G401 (cell line): ENCODE measurements at regions not wholly inside any gene's neighbourhood (a gene's known extent, or its start where the extent isn't known, plus 50 kb on each side); places are given as distances from the start of the nearest gene placed in this dataset.
"Not testable (repeated sequence)": the region's sequence is repeated elsewhere in the genome, so short reads cannot be mapped to it uniquely, and the experiment has no call there.

ENCODE experiments used
- DNase-seq: peaks from one replicate; pipeline ENCODE4 v3.0.0-alpha.2; 2015; ENCODE audit warnings: low spot score
- in situ Hi-C: cut with HindIII; loops from 2 replicates; pipeline ENCODE4 v1.10.0; 2016; ENCODE audit warnings: low sequenced_read_pairs, mixed read lengths

DNA sequence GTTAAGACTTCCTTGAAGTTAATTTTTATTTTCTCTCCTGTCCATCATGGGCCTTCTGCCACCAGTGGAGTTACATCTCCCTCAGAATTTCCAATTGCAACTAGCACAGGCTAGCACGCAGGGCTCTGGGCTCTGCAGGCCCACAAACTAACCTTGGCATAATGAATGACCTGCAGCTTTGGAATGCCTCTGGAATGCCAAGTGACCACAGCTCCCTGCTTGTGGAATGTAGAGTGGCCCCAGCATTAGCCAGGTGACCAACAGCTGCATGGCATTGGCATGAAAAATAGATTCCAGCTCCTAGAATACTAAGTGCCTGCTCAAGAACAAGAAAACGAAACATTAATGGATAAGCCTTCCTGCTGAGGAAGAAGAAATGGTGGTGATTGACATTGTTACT is 726.1 kb downstream of the BRINP1 start:
- no peak for DNase-seq
- in situ Hi-C loops: no loop called here

DNA sequence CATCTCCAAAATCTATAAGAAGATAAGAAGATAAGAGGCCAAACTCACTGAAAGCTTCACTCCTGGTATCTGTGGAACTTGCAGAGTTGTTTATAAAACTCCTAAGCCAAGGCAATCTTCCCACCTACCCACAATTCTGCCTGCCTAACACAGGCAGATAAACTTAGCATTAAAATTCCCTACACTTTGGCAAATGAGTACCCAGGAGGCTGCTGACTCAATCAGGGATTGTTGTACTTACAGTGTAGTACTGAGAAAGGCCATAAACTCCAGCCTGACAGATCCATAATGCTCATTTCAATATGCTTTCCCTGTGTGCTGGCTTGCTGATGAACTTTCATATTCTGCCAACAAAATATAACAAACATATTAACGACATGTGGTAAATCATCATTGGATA is 725.2 kb downstream of the BRINP1 start:
- no peak for DNase-seq
- in situ Hi-C loops: no loop called here

DNA sequence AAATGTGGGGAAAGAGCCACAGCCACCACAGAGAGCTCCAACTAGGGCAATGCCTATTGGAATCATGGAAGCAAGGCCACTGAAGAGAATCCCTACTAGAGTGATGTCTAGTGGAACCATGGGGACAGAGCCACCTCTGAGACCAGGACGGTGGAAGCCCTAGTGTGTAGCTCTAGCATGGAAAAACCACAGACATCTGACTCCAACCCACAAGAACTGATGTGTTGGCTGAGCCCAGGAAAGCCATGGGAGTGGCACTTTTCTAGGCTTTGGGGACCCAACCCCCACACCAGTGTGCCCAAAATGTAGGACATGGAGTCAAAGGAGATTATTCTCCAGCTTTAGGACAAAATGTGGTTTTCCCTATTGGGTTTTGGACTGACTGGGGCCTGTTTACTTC is 721.9 kb downstream of the BRINP1 start:
- in situ Hi-C loops: no loop called here
- no peak for DNase-seq

DNA sequence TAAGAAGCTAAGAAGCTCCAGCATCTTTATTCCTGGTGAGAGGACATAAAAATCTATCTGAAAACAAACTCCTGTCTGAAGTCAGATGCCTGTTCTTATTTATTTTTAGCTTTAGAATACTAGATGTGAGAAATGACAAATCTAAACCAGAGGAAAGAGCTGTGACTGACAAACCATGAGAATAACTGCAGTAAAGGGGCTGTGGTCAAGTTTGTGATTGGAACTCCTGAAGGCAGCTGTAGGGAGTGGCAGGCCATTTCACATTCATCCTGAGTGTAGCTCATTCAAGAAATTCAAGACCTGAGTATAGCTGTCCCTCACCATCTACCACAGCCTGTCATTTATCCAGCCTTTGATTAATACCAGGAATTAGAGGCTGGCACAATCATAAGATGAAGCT is 718.8 kb downstream of the BRINP1 start:
- in situ Hi-C loops: no loop called here

DNA sequence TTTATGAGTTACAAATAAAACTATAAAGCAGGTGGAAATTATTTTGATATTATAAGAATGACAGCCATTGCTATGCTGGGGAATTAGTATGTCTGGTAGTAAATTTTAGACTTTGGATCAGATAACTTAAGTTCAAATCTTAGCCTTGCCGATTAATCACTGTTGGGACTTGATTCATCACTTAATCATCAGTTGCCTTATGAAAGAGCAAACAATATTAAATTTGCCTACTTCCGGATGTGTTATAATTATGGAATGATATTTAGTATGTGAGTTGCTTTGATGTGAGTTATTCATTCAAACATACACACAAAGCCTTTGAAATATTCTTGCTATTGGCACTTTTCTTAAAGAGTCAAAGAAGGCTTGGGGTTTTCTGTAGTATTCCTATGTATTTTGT is 717.7 kb downstream of the BRINP1 start:
- no peak for DNase-seq
- in situ Hi-C loops: no loop called here

More for the DNA sequence above, 718.8 kb downstream of the BRINP1 start:
- DNase-seq: no peak

DNA sequence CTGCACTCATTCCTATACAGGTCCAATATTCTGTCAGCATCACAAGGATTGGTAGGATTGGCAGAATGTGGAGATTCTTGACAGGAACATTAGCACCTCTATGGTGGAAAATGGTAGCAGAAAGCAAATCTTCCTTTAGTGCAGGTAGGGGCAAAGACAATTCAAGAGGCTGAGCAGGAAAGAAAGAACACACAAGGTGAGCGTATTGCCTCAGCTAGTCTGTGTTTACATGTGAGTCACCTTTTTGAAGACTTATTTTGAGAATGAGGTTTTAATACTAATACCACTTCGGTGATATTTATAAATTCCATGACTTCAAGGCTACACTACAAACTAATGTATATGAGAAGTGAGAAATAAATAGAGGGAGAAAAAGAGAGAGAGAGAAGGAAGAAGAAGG is 717.0 kb downstream of the BRINP1 start:
- in situ Hi-C loops: no loop called here
- no peak for DNase-seq

DNA sequence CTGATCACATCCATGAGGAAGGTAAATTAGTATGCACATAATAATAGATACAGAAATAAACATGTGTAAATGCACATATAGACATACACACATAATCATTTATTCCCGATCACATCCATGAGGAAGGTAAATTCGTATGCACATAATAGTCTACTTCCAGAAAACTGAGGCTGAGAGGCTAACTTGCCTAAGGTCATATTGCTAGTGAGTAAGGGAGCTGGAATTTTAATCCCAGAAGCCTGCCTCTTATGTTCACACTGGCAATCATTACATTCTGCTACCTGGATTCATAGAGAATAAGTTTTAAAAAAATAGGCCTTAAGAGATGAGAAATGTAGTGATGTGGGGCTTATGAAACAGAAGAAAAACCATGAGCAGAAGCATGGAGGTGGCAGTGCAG is 716.3 kb downstream of the BRINP1 start:
- DNase-seq: no peak
- in situ Hi-C loops: no loop called here

DNA sequence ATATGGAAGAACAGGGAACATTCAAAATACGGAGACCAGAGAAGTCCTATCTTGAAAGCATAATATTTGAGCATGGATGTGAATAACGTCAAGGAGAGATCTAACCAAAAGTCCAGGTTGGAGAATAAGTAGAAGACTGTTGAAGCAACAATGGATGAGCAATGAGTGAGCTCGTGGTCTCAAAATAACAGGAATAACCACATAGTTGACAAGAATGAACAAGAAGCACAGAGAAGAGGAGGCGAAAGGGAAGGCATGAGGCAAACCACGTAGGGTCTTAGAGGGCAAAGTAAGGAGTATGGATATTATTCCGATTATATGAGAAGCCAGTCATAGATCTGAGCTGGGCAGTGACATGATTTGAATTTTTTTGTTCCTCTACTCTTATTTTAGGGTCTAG is 710.2 kb downstream of the BRINP1 start:
- in situ Hi-C loops: no loop called here
- DNase-seq: no peak

DNA sequence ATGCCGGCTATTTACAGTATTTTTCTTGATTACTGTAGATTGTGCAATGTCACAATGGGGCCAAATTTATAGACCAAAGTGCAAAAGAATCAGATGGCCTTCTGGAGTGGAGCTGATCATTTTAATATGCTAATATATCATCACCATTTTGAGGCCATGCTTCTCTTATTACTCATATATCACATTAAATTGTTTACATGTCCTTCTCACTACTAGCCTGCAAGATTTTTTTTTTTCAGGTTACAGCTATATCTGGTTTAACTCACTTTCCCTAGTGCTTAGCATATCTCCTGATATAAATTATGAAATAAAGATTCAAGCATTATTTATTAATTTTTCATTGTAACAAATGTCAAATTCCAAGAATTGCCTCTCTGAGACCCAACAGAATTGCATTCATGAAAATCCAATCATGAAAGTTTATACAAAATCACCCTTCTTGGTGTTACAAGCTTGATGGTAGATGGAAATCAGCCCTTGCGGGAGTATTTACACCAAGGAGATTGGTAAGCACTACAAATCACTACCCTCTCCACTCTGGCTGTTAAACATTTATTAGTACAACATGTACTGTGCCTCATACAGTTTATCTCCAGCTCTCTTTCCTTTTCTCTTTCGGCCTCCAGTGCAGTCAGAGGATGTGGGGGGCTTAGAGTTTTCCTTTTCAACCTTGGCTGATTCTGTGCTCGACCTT is 703.9 kb downstream of the BRINP1 start:
- in situ Hi-C loops: no loop called here
- no peak for DNase-seq

DNA sequence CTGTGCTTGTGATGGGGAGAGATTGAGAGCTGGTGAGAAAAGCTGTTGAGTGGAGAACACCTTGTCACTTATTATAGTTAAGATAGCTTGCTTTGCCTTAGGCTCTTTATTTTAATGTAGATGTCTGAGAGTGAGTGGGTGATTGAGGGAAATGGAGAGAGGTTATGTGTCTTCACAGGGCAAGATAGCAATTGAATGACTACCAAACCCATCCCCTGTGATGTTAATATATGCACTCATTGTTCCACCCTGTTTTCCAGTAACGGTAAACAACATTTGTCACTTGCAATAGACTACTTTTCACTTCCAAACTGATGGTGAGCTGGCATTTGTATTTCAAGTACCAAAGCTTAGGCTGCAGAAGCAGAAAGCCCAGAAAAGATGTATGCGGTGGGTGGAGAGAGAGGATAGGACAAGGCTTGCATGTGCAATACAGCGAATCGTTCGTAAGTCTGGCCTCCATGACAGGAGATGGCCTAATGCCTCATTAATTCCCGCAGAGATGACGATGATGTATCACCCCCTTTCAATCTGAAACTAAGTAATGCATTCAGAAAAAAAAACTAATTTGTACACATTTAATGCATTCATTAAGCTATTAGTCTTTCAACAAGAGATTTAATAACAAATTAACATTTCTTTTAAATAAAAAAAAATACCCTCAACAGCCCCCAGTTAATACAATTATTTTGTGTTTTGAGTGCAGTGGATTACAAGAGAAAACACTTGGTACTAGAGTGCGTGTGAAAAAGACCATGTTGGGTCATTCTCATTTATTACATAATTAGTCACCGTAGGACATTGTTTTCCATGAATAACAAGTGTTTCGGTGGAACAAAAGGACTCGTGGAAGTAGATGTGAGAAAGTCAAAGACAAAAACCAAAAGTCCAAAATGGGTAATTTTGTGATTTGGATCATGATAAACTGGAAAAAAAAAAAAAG is 699.0 kb downstream of the BRINP1 start:
- in situ Hi-C loops: no loop called here
- DNase-seq: no peak

DNA sequence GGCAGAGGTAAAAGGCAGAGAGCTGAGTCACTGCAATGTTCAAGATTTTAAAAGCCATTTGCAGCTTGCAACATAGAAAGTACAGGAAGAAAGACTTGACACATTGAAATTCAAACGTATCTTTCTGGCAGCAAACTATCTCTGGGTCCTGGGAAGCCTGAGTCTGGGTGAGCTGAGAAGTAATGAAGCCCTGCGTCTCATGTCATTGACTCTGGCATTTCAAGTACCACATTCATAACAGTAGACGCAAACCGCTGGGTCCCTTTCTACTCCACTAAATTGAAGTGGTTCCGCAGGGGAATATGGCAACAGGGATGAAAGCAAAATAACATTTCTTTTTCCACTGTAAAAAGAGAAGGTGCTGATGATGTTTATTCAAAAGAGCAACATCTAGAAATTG is 694.3 kb downstream of the BRINP1 start:
- in situ Hi-C loops: no loop called here
- DNase-seq: no peak

DNA sequence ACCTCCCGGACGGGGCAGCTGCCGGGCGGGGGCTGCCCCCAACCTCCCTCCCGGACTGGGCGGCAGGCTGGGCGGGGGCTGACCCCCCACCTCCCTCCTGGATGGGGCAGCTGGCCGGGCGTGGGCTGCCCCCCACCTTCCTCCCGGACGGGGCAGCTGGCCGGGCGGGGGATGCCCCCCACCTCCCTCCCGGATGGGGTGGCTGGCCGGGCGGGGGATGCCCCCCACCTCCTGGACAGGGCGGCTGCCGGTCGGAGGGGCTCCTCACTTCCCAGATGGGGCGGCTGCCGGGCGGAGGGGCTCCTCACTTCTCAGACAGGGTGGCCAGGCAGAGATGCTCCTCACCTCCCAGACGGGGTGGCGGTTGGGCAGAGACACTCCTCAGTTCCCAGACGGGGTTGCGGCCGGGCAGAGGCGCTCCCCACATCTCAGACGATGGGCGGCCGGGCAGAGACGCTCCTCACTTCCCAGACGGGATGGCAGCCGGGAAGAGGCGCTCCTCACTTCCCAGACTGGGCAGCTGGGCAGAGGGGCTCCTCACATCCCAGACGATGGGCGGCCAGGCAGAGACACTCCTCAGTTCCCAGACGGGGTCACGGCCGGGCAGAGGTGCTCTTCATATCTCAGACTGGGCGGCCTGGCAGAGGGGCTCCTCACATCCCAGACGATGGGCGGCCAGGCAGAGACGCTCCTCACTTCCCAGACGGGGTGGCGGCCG is 691.1 kb downstream of the BRINP1 start:
- DNase-seq, in situ Hi-C loops: not testable (repeated sequence)

DNA sequence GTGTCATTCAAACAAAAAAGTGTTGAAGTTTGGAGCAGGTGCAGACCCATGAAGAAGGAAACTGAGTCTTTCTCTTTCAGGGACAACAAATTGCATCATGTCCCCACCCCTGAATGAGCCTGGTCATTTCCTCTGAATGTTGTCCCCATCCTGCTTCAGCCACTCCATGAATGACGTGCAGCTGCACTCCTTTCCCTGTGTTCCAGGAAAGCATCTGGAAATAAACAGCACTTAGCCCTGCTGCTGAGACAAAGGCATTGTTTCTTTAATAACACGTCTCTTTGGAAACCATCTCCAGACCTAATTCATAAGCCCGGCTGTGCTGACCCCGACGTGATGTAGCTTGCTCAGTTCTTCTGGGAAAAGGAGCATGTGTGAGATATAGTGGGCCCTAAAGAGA is 682.3 kb downstream of the BRINP1 start:
- DNase-seq: no peak
- in situ Hi-C loops: no loop called here

DNA sequence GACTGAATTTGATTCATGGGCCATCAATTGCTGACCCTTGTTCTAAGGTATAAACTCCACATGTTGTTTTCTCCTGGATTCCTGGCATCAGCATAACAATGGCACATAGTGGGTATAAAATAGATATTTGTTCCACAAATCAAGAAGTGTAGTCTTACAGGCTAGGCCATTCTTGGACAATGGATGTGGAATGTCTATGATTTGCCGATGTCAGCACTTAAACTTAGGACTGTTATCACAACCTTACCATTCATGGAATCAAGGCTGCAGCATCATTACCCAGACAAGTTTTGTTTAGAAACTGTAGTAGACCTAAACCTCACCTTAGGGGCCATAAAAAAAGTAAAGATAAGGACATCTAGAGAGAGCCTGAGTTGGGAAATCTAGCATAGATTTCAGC is 680.0 kb downstream of the BRINP1 start:
- DNase-seq: no peak
- in situ Hi-C loops: no loop called here

DNA sequence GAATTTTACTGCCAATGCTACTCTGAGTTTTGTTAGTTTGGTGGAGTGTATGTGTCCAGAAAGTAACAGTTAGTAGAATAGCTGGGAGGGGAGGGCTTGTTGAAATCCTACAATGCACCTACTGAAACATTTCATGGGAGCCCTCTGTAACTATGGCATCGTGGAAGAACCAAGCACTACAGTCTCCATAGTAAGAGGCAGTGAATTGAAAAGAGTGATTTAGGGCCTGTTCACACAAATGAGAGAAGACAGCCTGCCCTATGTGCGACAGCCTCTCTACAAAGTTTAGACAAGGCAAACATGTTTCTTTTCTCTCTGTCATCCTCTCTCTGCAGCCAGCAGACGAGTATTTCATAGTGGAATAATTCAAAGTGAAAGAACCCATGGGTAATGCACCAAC is 676.6 kb downstream of the BRINP1 start:
- in situ Hi-C loops: no loop called here
- DNase-seq: no peak

DNA sequence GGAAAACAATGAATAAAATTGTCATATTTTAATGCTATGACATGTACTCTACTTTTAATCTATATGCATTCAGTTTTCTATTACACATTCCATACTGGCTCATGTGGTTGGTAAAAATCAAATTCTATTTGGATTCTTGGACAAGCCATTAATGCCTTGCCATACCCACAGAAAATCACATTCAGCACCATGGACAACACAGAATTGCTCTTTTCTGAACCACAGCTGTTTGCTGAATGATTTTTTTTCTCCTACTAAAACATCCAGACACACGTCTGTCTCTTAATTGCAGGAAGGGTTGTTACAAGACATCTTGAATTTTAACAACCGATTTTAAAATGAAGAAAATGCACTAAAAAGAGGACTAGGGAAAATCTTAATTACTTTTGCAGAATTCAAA is 675.6 kb downstream of the BRINP1 start:
- in situ Hi-C loops: no loop called here
- DNase-seq: no peak

DNA sequence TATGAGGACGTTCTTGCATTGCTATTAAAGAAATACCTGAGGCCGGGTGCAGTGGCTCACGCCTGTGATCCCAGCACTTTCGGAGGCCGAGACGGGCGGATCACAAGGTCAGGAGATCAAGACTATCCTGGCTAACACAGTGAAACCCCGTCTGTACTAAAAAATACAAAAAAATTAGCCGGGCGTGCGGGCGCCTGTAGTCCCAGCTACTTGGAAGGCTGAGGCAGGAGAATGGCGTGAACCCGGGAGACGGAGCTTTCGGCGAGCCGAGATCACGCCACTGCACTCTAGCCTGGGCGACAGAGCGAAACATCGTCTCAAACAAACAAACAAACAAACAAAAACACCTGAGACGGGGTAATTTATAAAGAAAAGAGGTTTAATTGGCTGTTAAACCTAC is 674.0 kb downstream of the BRINP1 start:
- in situ Hi-C loops, DNase-seq: not testable (repeated sequence)

DNA sequence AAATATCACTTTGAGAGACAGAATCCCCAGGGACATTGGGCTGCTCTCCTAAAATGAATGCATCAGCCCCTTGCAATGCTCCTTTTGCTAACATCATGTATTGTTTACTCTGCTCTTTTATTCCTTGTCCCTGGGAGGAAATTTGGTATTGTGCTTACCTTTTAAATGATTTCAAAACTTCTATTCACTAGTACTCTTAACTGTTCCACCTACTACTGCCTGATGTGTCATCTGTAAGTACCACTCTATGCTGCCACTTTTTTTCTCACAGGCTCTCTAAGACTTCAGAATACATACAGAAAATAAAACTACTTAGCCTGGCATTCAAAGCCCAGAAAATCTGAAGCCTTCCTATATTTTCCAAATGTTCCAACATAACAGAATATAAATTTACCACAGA is 667.2 kb downstream of the BRINP1 start:
- in situ Hi-C loops: no loop called here
- DNase-seq: no peak

DNA sequence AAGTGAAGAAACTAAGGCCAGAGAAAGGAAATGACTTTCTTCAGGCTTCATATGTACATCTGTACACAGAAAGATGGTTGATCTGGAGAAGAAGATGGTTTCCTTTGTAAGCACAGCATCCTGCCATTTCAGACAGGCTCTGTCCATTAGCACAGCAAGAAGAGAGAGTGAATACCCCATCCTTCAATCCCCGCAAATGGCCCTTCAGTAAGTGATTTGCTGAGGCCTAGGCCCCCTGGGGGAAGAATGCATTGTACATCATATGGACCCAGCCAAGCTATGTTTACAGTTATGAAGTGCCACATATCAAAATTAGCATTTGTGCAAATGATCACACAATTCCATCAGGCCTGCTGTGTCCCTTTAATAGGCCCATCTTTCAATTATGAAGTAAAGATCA is 657.4 kb downstream of the BRINP1 start:
- in situ Hi-C loops: no loop called here
- no peak for DNase-seq

DNA sequence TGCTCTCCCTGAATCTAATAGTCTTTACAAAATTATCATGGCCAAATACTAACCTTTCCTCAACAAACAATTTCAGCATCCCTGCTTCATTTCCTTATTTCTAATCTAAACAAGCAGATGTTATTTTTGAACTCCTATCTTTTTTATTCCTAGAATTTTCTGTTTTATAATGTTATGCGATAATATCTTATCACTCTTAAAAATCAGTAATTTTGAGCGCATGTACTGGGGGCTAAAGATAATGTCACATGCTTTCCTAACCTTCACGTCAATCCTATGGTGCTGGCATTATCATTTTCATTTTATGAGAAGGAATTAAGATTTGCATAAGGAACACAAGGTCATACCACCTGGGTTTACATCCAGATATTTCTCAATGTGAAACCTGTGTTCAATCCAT is 648.0 kb downstream of the BRINP1 start:
- DNase-seq: no peak

More for the DNA sequence above, 648.0 kb downstream of the BRINP1 start:
- in situ Hi-C loops: no loop called here
